ENCODE measurements at regions not wholly inside any gene's neighbourhood (a gene's known extent, or its start where the extent isn't known, plus 50 kb on each side); places are given as distances from the start of the nearest gene placed in this dataset.

- Histone ChIP-seq H3K36me3 (no peaks in the 10 kb centered on the region), H3K27me3 (no peaks in the 10 kb centered on the region), H3K4me1 (no peaks in the 10 kb centered on the region), H3K27ac (no peak overlapping the region), H3K4me3 (no peak overlapping the region), H3K9me3 (no peaks in the 10 kb centered on the region)
- no peak for DNase-seq (ENCODE audit: low spot score in 2 of 2)
- 43% methylated on average over 3 of the region's 3 CpGs for WGBS
- TF ChIP-seq POLR2AphosphoS5 (IDR thresholded peaks at IDR 0.05), result no peak
- no peak for TF ChIP-seq CTCF (IDR thresholded peaks at IDR 0.05)
- TF ChIP-seq POLR2A (IDR thresholded peaks at IDR 0.05), result no peak
- no peak for TF ChIP-seq EP300 (IDR thresholded peaks at IDR 0.05)
Observed at GRCh38 chr4:138348055-138348454, 105.9 kb upstream of the SLC7A11 start.

GRCh38 chr4:138347561-138347960 lies 105.4 kb upstream of the SLC7A11 start:
- H3K9me3 ChIP-seq, result no peaks in the 10 kb centered on the region
- no peaks in the 10 kb centered on the region for H3K27me3 ChIP-seq
- no peaks in the 10 kb centered on the region for H3K36me3 ChIP-seq
- TF ChIP-seq CTCF (IDR thresholded peaks at IDR 0.05), result no peak
- no peak for TF ChIP-seq POLR2AphosphoS5 (IDR thresholded peaks at IDR 0.05)
- TF ChIP-seq POLR2A (IDR thresholded peaks at IDR 0.05), result no peak
- TF ChIP-seq EP300 (IDR thresholded peaks at IDR 0.05), result no peak
- no peak for DNase-seq (ENCODE audit: low spot score in 2 of 2)
- H3K27ac ChIP-seq, result no peak overlapping the region
- H3K4me1 ChIP-seq, result no peaks in the 10 kb centered on the region
- no peak overlapping the region for H3K4me3 ChIP-seq

GRCh38 chr4:138344851-138345250 lies 102.7 kb upstream of the SLC7A11 start:
- H3K9me3 ChIP-seq, result no peaks in the 10 kb centered on the region
- H3K4me1 ChIP-seq, result no peaks in the 10 kb centered on the region
- H3K27me3 ChIP-seq, result no peaks in the 10 kb centered on the region
- H3K4me3 ChIP-seq, result no peak overlapping the region
- no peaks in the 10 kb centered on the region for H3K36me3 ChIP-seq
- 82% methylated on average over 4 of the region's 4 CpGs for WGBS
- no peak for DNase-seq (ENCODE audit: low spot score in 2 of 2)
- TF ChIP-seq EP300 (IDR thresholded peaks at IDR 0.05) (no peak), POLR2A (IDR thresholded peaks at IDR 0.05) (no peak), POLR2AphosphoS5 (IDR thresholded peaks at IDR 0.05) (no peak), CTCF (IDR thresholded peaks at IDR 0.05) (no peak)
- H3K27ac ChIP-seq, result no peak overlapping the region

- Histone ChIP-seq H3K9me3 (no peaks in the 10 kb centered on the region), H3K27ac (no peak overlapping the region), H3K4me1 (no peaks in the 10 kb centered on the region), H3K36me3 (no peaks in the 10 kb centered on the region), H3K4me3 (no peak overlapping the region), H3K27me3 (no peaks in the 10 kb centered on the region)
- TF ChIP-seq EP300 (IDR thresholded peaks at IDR 0.05) (no peak), CTCF (IDR thresholded peaks at IDR 0.05) (no peak), POLR2A (IDR thresholded peaks at IDR 0.05) (no peak), POLR2AphosphoS5 (IDR thresholded peaks at IDR 0.05) (no peak)
- WGBS, result 78% methylated on average over 1 of the region's 1 CpG
- no peak for DNase-seq (ENCODE audit: low spot score in 2 of 2)
Observed at GRCh38 chr4:138344054-138344453, 101.9 kb upstream of the SLC7A11 start.

GRCh38 chr4:138341739-138342415 lies 99.7 kb upstream of the SLC7A11 start:
- Histone ChIP-seq H3K27ac (no peak overlapping the region), H3K4me3 (no peak overlapping the region), H3K9me3 (no peaks in the 10 kb centered on the region), H3K4me1 (no peaks in the 10 kb centered on the region), H3K27me3 (no peaks in the 10 kb centered on the region), H3K36me3 (no peaks in the 10 kb centered on the region)
- 81% methylated on average over 3 of the region's 3 CpGs for WGBS
- no peak for DNase-seq (ENCODE audit: low spot score in 2 of 2)
- TF ChIP-seq CTCF (IDR thresholded peaks at IDR 0.05), result no peak
- TF ChIP-seq EP300 (IDR thresholded peaks at IDR 0.05), result no peak
- TF ChIP-seq POLR2AphosphoS5 (IDR thresholded peaks at IDR 0.05), result no peak
